ENCODE measurements at regions not wholly inside any gene's neighbourhood (a gene's known extent, or its start where the extent isn't known, plus 50 kb on each side); places are given as distances from the start of the nearest gene placed in this dataset.
"Not testable (repeated sequence)": the region's sequence is repeated elsewhere in the genome, so short reads cannot be mapped to it uniquely, and the experiment has no call there.

- H3K9me3 ChIP-seq (ENCODE audit: control insufficient read depth in 5 of 5, low read length in 5 of 5); H3K4me3 ChIP-seq (ENCODE audit: low read depth in 1 of 5, low read length in 5 of 5); H3K9ac ChIP-seq (ENCODE audit: low read length in 5 of 5); H3K27me3 ChIP-seq (ENCODE audit: control insufficient read depth in 5 of 5, insufficient read depth in 4 of 5, low read length in 5 of 5); H3K4me1 ChIP-seq (ENCODE audit: control insufficient read depth in 5 of 5, insufficient read depth in 5 of 5, low read length in 5 of 5); H3K27ac ChIP-seq (ENCODE audit: low read depth, low read length); H3K36me3 ChIP-seq (ENCODE audit: control insufficient read depth in 5 of 5, insufficient read depth in 5 of 5, low read length in 5 of 5): not testable (repeated sequence)
Observed at GRCh38 chr14:106257569-106257994, 731.2 kb downstream of the TMEM121 start.

- Histone ChIP-seq H3K27me3 (ENCODE audit: control insufficient read depth in 5 of 5, insufficient read depth in 4 of 5, low read length in 5 of 5) (peaks cover 0 to 14% (median 11%) of the 10 kb centered on the region in 5 donors), H3K4me3 (ENCODE audit: low read depth in 1 of 5, low read length in 5 of 5) (no peak overlapping the region), H3K9ac (ENCODE audit: low read length in 5 of 5) (no peak overlapping the region), H3K36me3 (ENCODE audit: control insufficient read depth in 5 of 5, insufficient read depth in 5 of 5, low read length in 5 of 5) (no peaks in the 10 kb centered on the region), H3K27ac (ENCODE audit: low read depth, low read length) (no peak overlapping the region), H3K9me3 (ENCODE audit: control insufficient read depth in 5 of 5, low read length in 5 of 5) (peaks cover 0 to 3% (median 0%) of the 10 kb centered on the region in 5 donors), H3K4me1 (ENCODE audit: control insufficient read depth in 5 of 5, insufficient read depth in 5 of 5, low read length in 5 of 5) (no peaks in the 10 kb centered on the region)
Observed at GRCh38 chr14:106268013-106268727, 741.8 kb downstream of the TMEM121 start.

GRCh38 chr14:106269029-106269428 lies 742.6 kb downstream of the TMEM121 start:
- Histone ChIP-seq H3K27me3 (ENCODE audit: control insufficient read depth in 5 of 5, insufficient read depth in 4 of 5, low read length in 5 of 5) (peaks cover 0 to 12% (median 8%) of the 10 kb centered on the region in 5 donors), H3K36me3 (ENCODE audit: control insufficient read depth in 5 of 5, insufficient read depth in 5 of 5, low read length in 5 of 5) (no peaks in the 10 kb centered on the region), H3K4me3 (ENCODE audit: low read depth in 1 of 5, low read length in 5 of 5) (no peak overlapping the region), H3K27ac (ENCODE audit: low read depth, low read length) (no peak overlapping the region), H3K9ac (ENCODE audit: low read length in 5 of 5) (no peak overlapping the region), H3K9me3 (ENCODE audit: control insufficient read depth in 5 of 5, low read length in 5 of 5) (peaks cover 0 to 3% (median 0%) of the 10 kb centered on the region in 5 donors), H3K4me1 (ENCODE audit: control insufficient read depth in 5 of 5, insufficient read depth in 5 of 5, low read length in 5 of 5) (no peaks in the 10 kb centered on the region)

GRCh38 chr14:106269451-106270204 lies 743.2 kb downstream of the TMEM121 start:
- Histone ChIP-seq H3K27ac (ENCODE audit: low read depth, low read length) (no peak overlapping the region), H3K36me3 (ENCODE audit: control insufficient read depth in 5 of 5, insufficient read depth in 5 of 5, low read length in 5 of 5) (no peaks in the 10 kb centered on the region), H3K4me3 (ENCODE audit: low read depth in 1 of 5, low read length in 5 of 5) (no peak overlapping the region), H3K9me3 (ENCODE audit: control insufficient read depth in 5 of 5, low read length in 5 of 5) (no peaks in the 10 kb centered on the region), H3K9ac (ENCODE audit: low read length in 5 of 5) (no peak overlapping the region), H3K27me3 (ENCODE audit: control insufficient read depth in 5 of 5, insufficient read depth in 4 of 5, low read length in 5 of 5) (peaks cover 0 to 8% (median 7%) of the 10 kb centered on the region in 5 donors), H3K4me1 (ENCODE audit: control insufficient read depth in 5 of 5, insufficient read depth in 5 of 5, low read length in 5 of 5) (no peaks in the 10 kb centered on the region)

- not testable (repeated sequence) for H3K27ac ChIP-seq (ENCODE audit: low read depth, low read length); H3K4me3 ChIP-seq (ENCODE audit: low read depth in 1 of 5, low read length in 5 of 5); H3K4me1 ChIP-seq (ENCODE audit: control insufficient read depth in 5 of 5, insufficient read depth in 5 of 5, low read length in 5 of 5); H3K9me3 ChIP-seq (ENCODE audit: control insufficient read depth in 5 of 5, low read length in 5 of 5); H3K9ac ChIP-seq (ENCODE audit: low read length in 5 of 5); H3K36me3 ChIP-seq (ENCODE audit: control insufficient read depth in 5 of 5, insufficient read depth in 5 of 5, low read length in 5 of 5)
- H3K27me3 ChIP-seq (ENCODE audit: control insufficient read depth in 5 of 5, insufficient read depth in 4 of 5, low read length in 5 of 5) = peaks cover 0 to 12% (median 7%) of the 10 kb centered on the region in 5 donors
Observed at GRCh38 chr14:106270476-106271121, 744.2 kb downstream of the TMEM121 start.

- Histone ChIP-seq H3K4me3 (ENCODE audit: low read depth in 1 of 5, low read length in 5 of 5) (no peak overlapping the region), H3K4me1 (ENCODE audit: control insufficient read depth in 5 of 5, insufficient read depth in 5 of 5, low read length in 5 of 5) (no peaks in the 10 kb centered on the region), H3K9me3 (ENCODE audit: control insufficient read depth in 5 of 5, low read length in 5 of 5) (no peaks in the 10 kb centered on the region), H3K36me3 (ENCODE audit: control insufficient read depth in 5 of 5, insufficient read depth in 5 of 5, low read length in 5 of 5) (no peaks in the 10 kb centered on the region), H3K9ac (ENCODE audit: low read length in 5 of 5) (no peak overlapping the region), H3K27me3 (ENCODE audit: control insufficient read depth in 5 of 5, insufficient read depth in 4 of 5, low read length in 5 of 5) (peaks cover 0 to 15% (median 9%) of the 10 kb centered on the region in 5 donors), H3K27ac (ENCODE audit: low read depth, low read length) (no peak overlapping the region)
Observed at GRCh38 chr14:106276326-106277267, 750.2 kb downstream of the TMEM121 start.

GRCh38 chr14:106277503-106277902 lies 751.1 kb downstream of the TMEM121 start:
- no peaks in the 10 kb centered on the region for H3K9me3 ChIP-seq (ENCODE audit: control insufficient read depth in 5 of 5, low read length in 5 of 5)
- H3K27ac ChIP-seq (ENCODE audit: low read depth, low read length) = no peak overlapping the region
- peaks cover 0 to 15% (median 9%) of the 10 kb centered on the region in 5 donors for H3K27me3 ChIP-seq (ENCODE audit: control insufficient read depth in 5 of 5, insufficient read depth in 4 of 5, low read length in 5 of 5)
- no peak overlapping the region for H3K9ac ChIP-seq (ENCODE audit: low read length in 5 of 5)
- H3K36me3 ChIP-seq (ENCODE audit: control insufficient read depth in 5 of 5, insufficient read depth in 5 of 5, low read length in 5 of 5) = no peaks in the 10 kb centered on the region
- no peaks in the 10 kb centered on the region for H3K4me1 ChIP-seq (ENCODE audit: control insufficient read depth in 5 of 5, insufficient read depth in 5 of 5, low read length in 5 of 5)
- no peak overlapping the region for H3K4me3 ChIP-seq (ENCODE audit: low read depth in 1 of 5, low read length in 5 of 5)

- H3K36me3 ChIP-seq (ENCODE audit: control insufficient read depth in 5 of 5, insufficient read depth in 5 of 5, low read length in 5 of 5) = no peaks in the 10 kb centered on the region
- no peaks in the 10 kb centered on the region for H3K9me3 ChIP-seq (ENCODE audit: control insufficient read depth in 5 of 5, low read length in 5 of 5)
- H3K27me3 ChIP-seq (ENCODE audit: control insufficient read depth in 5 of 5, insufficient read depth in 4 of 5, low read length in 5 of 5) = peaks cover 0 to 15% (median 4%) of the 10 kb centered on the region in 5 donors
- no peak overlapping the region for H3K4me3 ChIP-seq (ENCODE audit: low read depth in 1 of 5, low read length in 5 of 5)
- H3K9ac ChIP-seq (ENCODE audit: low read length in 5 of 5) = no peak overlapping the region
- no peak overlapping the region for H3K27ac ChIP-seq (ENCODE audit: low read depth, low read length)
- no peaks in the 10 kb centered on the region for H3K4me1 ChIP-seq (ENCODE audit: control insufficient read depth in 5 of 5, insufficient read depth in 5 of 5, low read length in 5 of 5)
Observed at GRCh38 chr14:106280876-106281275, 754.5 kb downstream of the TMEM121 start.

GRCh38 chr14:106286697-106287290 lies 760.4 kb downstream of the TMEM121 start:
- Histone ChIP-seq H3K36me3 (ENCODE audit: control insufficient read depth in 5 of 5, insufficient read depth in 5 of 5, low read length in 5 of 5) (no peaks in the 10 kb centered on the region), H3K4me3 (ENCODE audit: low read depth in 1 of 5, low read length in 5 of 5) (no peak overlapping the region), H3K9ac (ENCODE audit: low read length in 5 of 5) (no peak overlapping the region), H3K27ac (ENCODE audit: low read depth, low read length) (no peak overlapping the region), H3K9me3 (ENCODE audit: control insufficient read depth in 5 of 5, low read length in 5 of 5) (peaks cover 0 to 5% (median 0%) of the 10 kb centered on the region in 5 donors), H3K27me3 (ENCODE audit: control insufficient read depth in 5 of 5, insufficient read depth in 4 of 5, low read length in 5 of 5) (peaks cover 0 to 4% (median 0%) of the 10 kb centered on the region in 5 donors), H3K4me1 (ENCODE audit: control insufficient read depth in 5 of 5, insufficient read depth in 5 of 5, low read length in 5 of 5) (no peaks in the 10 kb centered on the region)
